HG03378 (cell line): ENCODE measurements at regions not wholly inside any gene's neighbourhood (a gene's known extent, or its start where the extent isn't known, plus 50 kb on each side); places are given as distances from the start of the nearest gene placed in this dataset.
A peak's percentile ranks its signal among the peaks of the same experiment; 100 is the strongest.
"Not testable (repeated sequence)": the region's sequence is repeated elsewhere in the genome, so short reads cannot be mapped to it uniquely, and the experiment has no call there.

Source experiments
- ATAC-seq: cut with Tn5 transposase; IDR thresholded peaks from one replicate; pipeline ENCODE4 v1.9.1; 2021; ENCODE audit warnings: mild to moderate bottlenecking, moderate library complexity; ENCODE audit not compliant: unreplicated experiment

- ATAC-seq = no peak
These were observed 698.7 kb downstream of the SLITRK5 start for GRCh38 chr13:88369866-88370265.

GRCh38 chr13:88376760-88377388 lies 705.7 kb downstream of the SLITRK5 start:
- ATAC-seq = no peak

GRCh38 chr13:88377852-88378251 lies 706.7 kb downstream of the SLITRK5 start:
- no peak for ATAC-seq

GRCh38 chr13:88384542-88384941 lies 713.4 kb downstream of the SLITRK5 start:
- ATAC-seq = no peak

- ATAC-seq = no peak
These were observed 724.6 kb downstream of the SLITRK5 start for GRCh38 chr13:88395804-88396203.

GRCh38 chr13:88411696-88412095 lies 740.5 kb downstream of the SLITRK5 start:
- no peak for ATAC-seq

GRCh38 chr13:88417801-88418200 lies 746.6 kb downstream of the SLITRK5 start:
- no peak for ATAC-seq

- ATAC-seq = no peak
These were observed 753.3 kb downstream of the SLITRK5 start for GRCh38 chr13:88424463-88424862.

- no peak for ATAC-seq
These were observed 755.5 kb downstream of the SLITRK5 start for GRCh38 chr13:88426661-88427060.

GRCh38 chr13:88429862-88430261 lies 758.7 kb downstream of the SLITRK5 start:
- no peak for ATAC-seq

- ATAC-seq = no peak
These were observed 763.8 kb downstream of the SLITRK5 start for GRCh38 chr13:88434953-88435352.

GRCh38 chr13:88436974-88437373 lies 765.8 kb downstream of the SLITRK5 start:
- ATAC-seq = no peak

- no peak for ATAC-seq
These were observed 779.3 kb downstream of the SLITRK5 start for GRCh38 chr13:88450515-88450914.

GRCh38 chr13:88456151-88456550 lies 785.0 kb downstream of the SLITRK5 start:
- ATAC-seq = no peak

- no peak for ATAC-seq
These were observed 788.2 kb downstream of the SLITRK5 start for GRCh38 chr13:88459331-88459730.

- no peak for ATAC-seq
These were observed 790.3 kb downstream of the SLITRK5 start for GRCh38 chr13:88461272-88462009.

GRCh38 chr13:88464851-88465250 lies 793.7 kb downstream of the SLITRK5 start:
- no peak for ATAC-seq

GRCh38 chr13:88472316-88472715 lies 801.1 kb downstream of the SLITRK5 start:
- peak; percentile 67 for ATAC-seq

GRCh38 chr13:88483202-88483601 lies 812.0 kb downstream of the SLITRK5 start:
- no peak for ATAC-seq

- no peak for ATAC-seq
These were observed 836.7 kb downstream of the SLITRK5 start for GRCh38 chr13:88507909-88508308.

- not testable (repeated sequence) for ATAC-seq
These were observed 841.8 kb downstream of the SLITRK5 start for GRCh38 chr13:88512993-88513392.

GRCh38 chr13:88526186-88526852 lies 855.1 kb downstream of the SLITRK5 start:
- no peak for ATAC-seq
